GM19467 (cell line): ENCODE measurements at regions not wholly inside any gene's neighbourhood (a gene's known extent, or its start where the extent isn't known, plus 50 kb on each side); places are given as distances from the start of the nearest gene placed in this dataset.

Source experiments
- ATAC-seq: cut with Tn5 transposase; IDR thresholded peaks from one replicate; pipeline ENCODE4 v1.9.1; 2021; ENCODE audit warnings: mild to moderate bottlenecking, moderate library complexity; ENCODE audit not compliant: unreplicated experiment

- ATAC-seq: no peak
These were observed 243.1 kb downstream of the TLE3 start for GRCh38 chr15:69854521-69855181.

- ATAC-seq: no peak
These were observed 242.3 kb downstream of the TLE3 start for GRCh38 chr15:69855258-69856000.

GRCh38 chr15:69857250-69857649 lies 240.5 kb downstream of the TLE3 start:
- ATAC-seq: no peak

- no peak for ATAC-seq
These were observed 239.9 kb downstream of the TLE3 start for GRCh38 chr15:69857686-69858391.

- ATAC-seq: no peak
These were observed 239.3 kb downstream of the TLE3 start for GRCh38 chr15:69858456-69858855.

GRCh38 chr15:69859866-69860265 lies 237.9 kb downstream of the TLE3 start:
- ATAC-seq: no peak

GRCh38 chr15:69860321-69860720 lies 237.4 kb downstream of the TLE3 start:
- no peak for ATAC-seq

- ATAC-seq: no peak
These were observed 236.8 kb downstream of the TLE3 start for GRCh38 chr15:69860921-69861320.

- ATAC-seq: no peak
These were observed 236.2 kb downstream of the TLE3 start for GRCh38 chr15:69861331-69862171.

GRCh38 chr15:69862540-69862939 lies 235.2 kb downstream of the TLE3 start:
- no peak for ATAC-seq

- ATAC-seq: no peak
These were observed 234.3 kb downstream of the TLE3 start for GRCh38 chr15:69863446-69863845.

GRCh38 chr15:69865369-69865768 lies 232.3 kb downstream of the TLE3 start:
- no peak for ATAC-seq

GRCh38 chr15:69868756-69869155 lies 229.0 kb downstream of the TLE3 start:
- no peak for ATAC-seq

- no peak for ATAC-seq
These were observed 228.4 kb downstream of the TLE3 start for GRCh38 chr15:69869291-69869690.

GRCh38 chr15:69869881-69870505 lies 227.7 kb downstream of the TLE3 start:
- no peak for ATAC-seq

- no peak for ATAC-seq
These were observed 226.1 kb downstream of the TLE3 start for GRCh38 chr15:69871511-69872134.

- ATAC-seq: no peak
These were observed 223.9 kb downstream of the TLE3 start for GRCh38 chr15:69873807-69874206.

GRCh38 chr15:69874321-69874720 lies 223.4 kb downstream of the TLE3 start:
- ATAC-seq: no peak

- no peak for ATAC-seq
These were observed 221.4 kb downstream of the TLE3 start for GRCh38 chr15:69876064-69876940.
